Renal pelvis (tissue), 1 donor: ENCODE measurements at regions not wholly inside any gene's neighbourhood (a gene's known extent, or its start where the extent isn't known, plus 50 kb on each side); places are given as distances from the start of the nearest gene placed in this dataset.

Experiments used
- DNase-seq: peaks from one replicate; pipeline ENCODE4 v3.0.0-alpha.2; 2013

- no peak for DNase-seq
These were observed 803.2 kb downstream of the TBC1D22A start for GRCh38 chr22:47565607-47566006.

- DNase-seq, result peak; percentile 14
These were observed 802.4 kb downstream of the TBC1D22A start for GRCh38 chr22:47564651-47565434.

- no peak for DNase-seq
These were observed 801.7 kb downstream of the TBC1D22A start for GRCh38 chr22:47564158-47564450.

GRCh38 chr22:47563406-47564157 lies 801.1 kb downstream of the TBC1D22A start:
- DNase-seq, result no peak

GRCh38 chr22:47561766-47562165 lies 799.3 kb downstream of the TBC1D22A start:
- no peak for DNase-seq

GRCh38 chr22:47561115-47561675 lies 798.7 kb downstream of the TBC1D22A start:
- no peak for DNase-seq

GRCh38 chr22:47558828-47559700 lies 796.6 kb downstream of the TBC1D22A start:
- no peak for DNase-seq

- DNase-seq, result no peak
These were observed 794.0 kb downstream of the TBC1D22A start for GRCh38 chr22:47556473-47556872.

GRCh38 chr22:47553436-47553835 lies 791.0 kb downstream of the TBC1D22A start:
- DNase-seq, result no peak

- DNase-seq, result no peak
These were observed 790.2 kb downstream of the TBC1D22A start for GRCh38 chr22:47552541-47553205.

GRCh38 chr22:47552024-47552423 lies 789.6 kb downstream of the TBC1D22A start:
- DNase-seq, result no peak

- no peak for DNase-seq
These were observed 789.0 kb downstream of the TBC1D22A start for GRCh38 chr22:47551431-47551775.

- peak; percentile 44 for DNase-seq
These were observed 788.3 kb downstream of the TBC1D22A start for GRCh38 chr22:47550524-47551430.

- no peak for DNase-seq
These were observed 787.4 kb downstream of the TBC1D22A start for GRCh38 chr22:47549741-47550340.

- no peak for DNase-seq
These were observed 786.7 kb downstream of the TBC1D22A start for GRCh38 chr22:47548953-47549740.

GRCh38 chr22:47547881-47548650 lies 785.6 kb downstream of the TBC1D22A start:
- no peak for DNase-seq

- DNase-seq, result no peak
These were observed 784.8 kb downstream of the TBC1D22A start for GRCh38 chr22:47547239-47547661.

- no peak for DNase-seq
These were observed 782.2 kb downstream of the TBC1D22A start for GRCh38 chr22:47544696-47545095.
